Erythroblast (primary cell): ENCODE measurements at regions not wholly inside any gene's neighbourhood (a gene's known extent, or its start where the extent isn't known, plus 50 kb on each side); places are given as distances from the start of the nearest gene placed in this dataset.

Source experiments
- DNase-seq, 2 experiments: peaks; one replicate each; lab custom pipeline; 2025; lab: John Stamatoyannopoulos, UW
- GATA1 ChIP-seq: IDR thresholded peaks from 2 replicates; pipeline ENCODE4 v1.6.1; 2011; ENCODE audit warnings: low read depth, mild to moderate bottlenecking, control low read depth, low read length, moderate library complexity
- POLR2A ChIP-seq: IDR thresholded peaks from 2 replicates; pipeline ENCODE4 v1.6.1; 2011; ENCODE audit warnings: mild to moderate bottlenecking, low read length

- DNase-seq = no peak
- TF ChIP-seq POLR2A (no peak), GATA1 (no peak)
Measured at GRCh38 chr5:89575319-89575718, 692.3 kb upstream of the MEF2C start.

GRCh38 chr5:89573345-89573744, 690.4 kb upstream of the MEF2C start:
- no peak for DNase-seq
- no peak for TF ChIP-seq GATA1
- no peak for TF ChIP-seq POLR2A

DNA sequence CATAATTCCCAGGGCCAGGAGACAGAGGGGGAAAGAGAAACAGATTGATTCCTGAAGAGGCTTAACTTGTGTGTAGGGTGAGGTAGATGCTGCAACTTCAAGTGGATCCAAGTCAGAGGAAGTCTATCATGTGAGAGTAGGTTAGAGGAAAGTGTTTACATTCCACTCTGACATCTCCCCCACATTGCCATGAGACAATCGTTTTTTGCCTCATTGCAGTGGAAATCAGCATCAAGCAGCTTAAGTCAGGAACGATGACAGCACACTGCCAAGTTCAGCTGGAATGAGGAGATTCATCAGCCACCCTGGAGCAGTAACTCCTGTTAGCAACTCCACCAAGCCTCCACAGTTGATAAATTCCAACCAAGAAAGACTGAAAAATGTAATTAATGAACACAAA, 689.7 kb upstream of the MEF2C start:
- TF ChIP-seq POLR2A (no peak), GATA1 (no peak)
- no peak for DNase-seq

DNA sequence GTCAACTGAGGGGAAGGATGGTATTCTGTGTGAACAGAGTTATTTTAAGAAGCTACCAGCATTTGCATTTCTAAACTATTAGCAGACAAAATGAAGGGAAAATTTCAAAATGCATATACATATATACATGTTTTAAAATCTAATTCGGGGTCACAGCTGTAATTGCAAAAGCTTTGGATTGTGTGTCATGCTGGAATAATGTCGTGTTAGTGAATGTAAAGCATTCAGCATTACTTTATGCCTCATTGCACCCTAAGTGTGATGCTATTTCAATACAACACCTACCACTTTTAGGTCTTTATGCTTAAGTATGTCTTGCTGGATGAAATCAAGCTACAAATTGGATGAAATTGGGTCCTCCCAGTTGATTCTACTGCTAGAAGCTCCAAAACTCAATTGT, 687.6 kb upstream of the MEF2C start:
- no peak for TF ChIP-seq GATA1
- TF ChIP-seq POLR2A = no peak

DNA sequence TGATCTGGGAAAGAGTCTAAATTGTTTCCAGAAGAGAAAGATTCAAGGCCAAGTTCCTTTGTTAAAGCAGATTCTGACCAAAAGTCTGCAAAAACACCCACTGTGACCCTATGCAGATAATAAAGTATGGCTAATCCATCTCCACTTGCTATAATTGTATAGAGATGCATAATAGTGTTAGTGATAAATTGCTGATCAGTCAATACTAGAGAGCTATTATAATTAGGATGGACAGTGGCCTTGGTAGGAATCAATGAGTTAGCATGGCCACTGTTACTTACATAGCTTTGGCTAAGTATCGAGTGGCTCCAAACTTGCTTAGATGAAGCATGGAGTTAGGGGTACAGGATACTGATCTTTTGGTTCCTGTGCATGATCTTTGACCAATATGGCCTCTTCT, 683.4 kb upstream of the MEF2C start:
- TF ChIP-seq POLR2A = no peak
- TF ChIP-seq GATA1 = no peak
- no peak for DNase-seq

More for the DNA sequence above, 687.6 kb upstream of the MEF2C start:
- no peak for DNase-seq

DNA sequence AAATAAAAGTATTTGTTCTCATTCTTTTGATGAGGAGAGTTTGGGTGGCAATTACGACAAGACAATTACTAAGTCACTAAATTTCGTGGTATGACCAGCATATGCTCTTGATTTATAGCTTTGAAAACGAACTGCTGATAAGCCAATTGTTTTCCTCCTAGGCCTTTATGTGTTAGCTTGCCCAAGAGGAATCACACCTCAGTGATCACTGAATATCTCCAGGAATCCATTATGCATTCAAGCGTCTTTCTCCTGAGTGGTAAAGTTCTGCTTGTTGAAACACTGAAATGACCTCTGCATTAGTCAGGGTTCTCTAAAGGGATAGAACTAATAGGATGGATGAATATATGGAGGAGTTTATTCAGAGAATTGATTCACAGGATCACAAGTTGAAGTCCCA, 677.7 kb upstream of the MEF2C start:
- DNase-seq = no peak

DNA sequence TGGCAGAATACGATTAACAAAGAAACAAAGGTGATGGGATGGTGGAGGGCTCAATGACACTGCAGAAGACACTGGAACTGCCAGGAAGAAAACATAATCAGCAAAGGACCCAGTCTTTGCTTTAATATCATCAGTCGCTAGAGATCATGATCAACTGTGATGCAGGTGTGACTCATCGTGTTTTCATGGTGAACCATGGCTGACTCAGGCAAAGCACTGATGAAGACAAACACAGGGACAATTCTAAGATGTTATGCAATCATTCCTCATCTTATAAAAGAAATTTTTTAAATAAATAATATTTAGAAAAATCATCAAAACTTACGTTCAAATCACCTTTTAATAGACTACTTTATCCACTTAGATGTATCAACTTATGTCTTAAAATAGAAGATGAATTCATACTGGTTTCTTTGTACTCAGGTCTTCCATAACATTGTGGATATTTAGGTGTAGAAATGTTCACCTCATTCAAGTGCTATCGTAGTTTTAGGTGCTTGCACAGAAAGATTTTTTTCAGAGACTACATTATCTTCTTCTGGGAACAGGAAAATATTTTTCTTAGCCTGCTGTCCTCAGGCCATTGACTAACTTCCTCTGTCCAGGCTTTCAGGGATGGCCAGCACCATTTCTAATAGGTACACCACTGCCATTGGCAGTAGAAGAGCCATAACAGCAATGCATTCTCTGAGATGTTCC, 673.4 kb upstream of the MEF2C start:
- TF ChIP-seq POLR2A (no peak), GATA1 (no peak)
- DNase-seq = peak in 1 of 2 experiments; percentile 15

More for the DNA sequence above, 677.7 kb upstream of the MEF2C start:
- no peak for TF ChIP-seq POLR2A
- no peak for TF ChIP-seq GATA1

GRCh38 chr5:89546657-89547056, 663.7 kb upstream of the MEF2C start:
- TF ChIP-seq POLR2A = no peak
- no peak for TF ChIP-seq GATA1
- DNase-seq = no peak

- DNase-seq = no peak
- no peak for TF ChIP-seq POLR2A
- TF ChIP-seq GATA1 = no peak
Measured at GRCh38 chr5:89545626-89546025, 662.6 kb upstream of the MEF2C start.

- TF ChIP-seq POLR2A (no peak), GATA1 (no peak)
- no peak for DNase-seq
Measured at GRCh38 chr5:89545076-89545475, 662.1 kb upstream of the MEF2C start.

- TF ChIP-seq GATA1 (no peak), POLR2A (no peak)
- DNase-seq = no peak
Measured at GRCh38 chr5:89542736-89543135, 659.8 kb upstream of the MEF2C start.

GRCh38 chr5:89537800-89538199, 654.8 kb upstream of the MEF2C start:
- TF ChIP-seq GATA1 = no peak
- TF ChIP-seq POLR2A = no peak
- DNase-seq = no peak

GRCh38 chr5:89536020-89536419, 653.0 kb upstream of the MEF2C start:
- no peak for DNase-seq
- TF ChIP-seq GATA1 (no peak), POLR2A (no peak)

DNA sequence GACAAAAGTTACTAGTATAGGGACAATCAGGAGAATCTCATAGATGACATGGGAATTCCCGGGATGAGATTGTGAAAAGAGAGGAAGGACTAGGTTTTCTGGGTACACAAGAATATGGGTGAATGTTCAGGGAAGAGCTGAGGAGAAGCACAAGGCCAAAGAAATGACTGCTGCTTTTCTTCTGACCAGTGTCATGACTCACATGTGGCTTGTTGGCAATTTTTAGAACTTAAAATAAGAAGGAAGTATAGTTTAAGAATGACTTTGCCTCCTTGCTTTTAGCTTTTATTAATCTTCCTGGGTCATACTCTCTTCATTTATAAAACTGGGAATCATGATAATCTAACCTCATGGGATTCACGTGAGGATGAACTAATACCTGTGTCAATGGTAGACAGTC, 652.4 kb upstream of the MEF2C start:
- TF ChIP-seq POLR2A (no peak), GATA1 (no peak)

DNA sequence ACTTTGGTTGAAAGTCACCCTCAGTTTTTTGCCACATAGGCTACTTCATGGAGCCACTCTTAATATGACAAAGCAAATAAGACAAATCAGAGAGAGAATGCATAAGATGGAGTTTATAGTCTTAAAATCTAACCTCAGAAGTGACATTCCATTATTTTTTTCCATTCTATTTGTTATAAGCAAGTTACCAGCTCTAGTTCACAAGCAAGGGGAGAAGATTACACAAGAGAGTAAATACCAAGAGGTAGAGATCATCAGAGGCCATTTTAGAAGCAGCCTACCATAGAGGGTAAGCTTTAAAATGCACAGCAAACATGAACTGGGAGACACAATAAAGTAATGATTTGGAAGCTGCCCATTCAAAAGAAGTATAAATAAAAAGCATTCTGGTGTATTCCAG, 651.3 kb upstream of the MEF2C start:
- TF ChIP-seq GATA1 = no peak
- no peak for TF ChIP-seq POLR2A
- DNase-seq = no peak

More for the DNA sequence above, 652.4 kb upstream of the MEF2C start:
- DNase-seq = no peak
